Neural cell (in vitro differentiated cells): ENCODE measurements at regions not wholly inside any gene's neighbourhood (a gene's known extent, or its start where the extent isn't known, plus 50 kb on each side); places are given as distances from the start of the nearest gene placed in this dataset.

ENCODE experiments used
- H2AFZ ChIP-seq: fragments of 200-600, 300-800 bp; sonication (generic), shearing (Covaris generic); 2 replicates; pipeline ENCODE4 v1.6.0; 2014; ENCODE audit warnings: low read depth, mild to moderate bottlenecking, antibody characterized with exemption, low read length, moderate library complexity
- H3F3A ChIP-seq: fragments of 200-600 bp; shearing (Covaris generic); 2 replicates; pipeline ENCODE4 v1.6.1; 2016; ENCODE audit warnings: mild to moderate bottlenecking, moderate library complexity, mixed read lengths, antibody characterized with exemption, low read length; ENCODE audit not compliant: insufficient read depth, poor library complexity, severe bottlenecking
- H3K27ac ChIP-seq: fragments of 200-600, 300-800 bp; sonication (generic), shearing (Covaris generic); 2 replicates; pipeline ENCODE4 v1.5.1; 2014; ENCODE audit warnings: mild to moderate bottlenecking, low read length, moderate library complexity
- H3K27me3 ChIP-seq: fragments of 300-800, 200-600 bp; sonication (generic), shearing (Covaris generic); 2 replicates; pipeline ENCODE4 v1.6.0; 2014; ENCODE audit warnings: mild to moderate bottlenecking, low read depth, low read length, moderate library complexity; ENCODE audit not compliant: insufficient read depth
- H3K36me3 ChIP-seq: fragments of 300-800, 200-600 bp; sonication (generic), shearing (Covaris generic); 2 replicates; pipeline ENCODE4 v1.5.1; 2014; ENCODE audit warnings: mild to moderate bottlenecking, antibody characterized with exemption, low read length, moderate library complexity; ENCODE audit not compliant: insufficient read depth
- H3K4me2 ChIP-seq: fragments of 300-800, 200-600 bp; sonication (generic), shearing (Covaris generic); 2 replicates; pipeline ENCODE4 v1.6.0; 2014; ENCODE audit warnings: mild to moderate bottlenecking, low read length
- H3K4me3 ChIP-seq: fragments of 300-800, 200-600 bp; sonication (generic), shearing (Covaris generic); 2 replicates; pipeline ENCODE4 v1.5.1; 2014; ENCODE audit warnings: mild to moderate bottlenecking, low read length, moderate library complexity
- H3K79me2 ChIP-seq: fragments of 200-600 bp; shearing (Covaris generic); replicated peaks from 2 replicates; pipeline ENCODE4 v1.6.0; 2014; ENCODE audit warnings: mild to moderate bottlenecking, low read length, moderate library complexity; ENCODE audit not compliant: insufficient read depth
- H3K9ac ChIP-seq: fragments of 300-800, 200-600 bp; sonication (generic), shearing (Covaris generic); 2 replicates; pipeline ENCODE4 v1.6.1; 2016; ENCODE audit warnings: mild to moderate bottlenecking, low read length, mixed read lengths
- H3K9me2 ChIP-seq: fragments of 200-600 bp; shearing (Covaris generic); 2 replicates; pipeline ENCODE4 v1.6.1; 2016; ENCODE audit warnings: mild to moderate bottlenecking, low read length, mixed read lengths; ENCODE audit not compliant: insufficient read depth
- H3K9me3 ChIP-seq: fragments of 200-600, 300-800 bp; sonication (generic), shearing (Covaris generic); 2 replicates; pipeline ENCODE4 v1.6.1; 2016; ENCODE audit warnings: mild to moderate bottlenecking, mixed run types, low read length, moderate library complexity, mixed read lengths
- H4K20me1 ChIP-seq: fragments of 200-600 bp; shearing (Covaris generic); 2 replicates; pipeline ENCODE4 v1.6.1; 2016; ENCODE audit warnings: mild to moderate bottlenecking, mixed run types; ENCODE audit not compliant: insufficient read depth
- EP300 ChIP-seq: fragments of 450-650 bp; conservative IDR thresholded peaks from 2 replicates; pipeline ENCODE4 v1.6.1; 2014; ENCODE audit warnings: antibody characterized with exemption, mild to moderate bottlenecking, moderate library complexity; ENCODE audit not compliant: poor library complexity, severe bottlenecking
- EZH2 ChIP-seq: fragments of 200-600, 300-800 bp; shearing (Covaris generic), sonication (generic); IDR thresholded peaks from 2 replicates; pipeline ENCODE4 v1.6.1; 2014; ENCODE audit warnings: antibody characterized with exemption, low read length, borderline replicate concordance, mild to moderate bottlenecking; ENCODE audit not compliant: insufficient read depth, poor library complexity, severe bottlenecking
- MXI1 ChIP-seq: fragments of 450-650 bp; conservative IDR thresholded peaks from 2 replicates; pipeline ENCODE4 v1.6.1; 2014; ENCODE audit warnings: antibody characterized with exemption, mild to moderate bottlenecking; ENCODE audit not compliant: poor library complexity, severe bottlenecking
- POLR2AphosphoS5 ChIP-seq: IDR thresholded peaks from 2 replicates; pipeline ENCODE4 v1.6.1; 2012
- RAD21 ChIP-seq: fragments of 450-650 bp; conservative IDR thresholded peaks from 2 replicates; pipeline ENCODE4 v1.6.1; 2014; ENCODE audit warnings: antibody characterized with exemption, mild to moderate bottlenecking, moderate library complexity
- REST ChIP-seq: IDR thresholded peaks from 2 replicates; pipeline ENCODE4 v1.6.1; 2012; ENCODE audit warnings: borderline replicate concordance
- SMC3 ChIP-seq: fragments of 450-650 bp; conservative IDR thresholded peaks from 2 replicates; pipeline ENCODE4 v1.6.1; 2014; ENCODE audit warnings: antibody characterized with exemption, mild to moderate bottlenecking, moderate library complexity; ENCODE audit not compliant: poor library complexity
- TAF1 ChIP-seq: IDR thresholded peaks from 2 replicates; pipeline ENCODE4 v1.6.1; 2012; ENCODE audit warnings: low read depth
- TF ChIP-seq, protein P1 (sequence below): fragments of 450-650 bp; IDR thresholded peaks from 2 replicates; pipeline ENCODE4 v1.5.1; 2014; ENCODE audit warnings: antibody characterized with exemption, mild to moderate bottlenecking, moderate library complexity; ENCODE audit not compliant: poor library complexity, severe bottlenecking

- Histone ChIP-seq H3K4me3 (peak overlapping the region; percentile 5), H3K9ac (no peak overlapping the region), H3K9me3 (no peaks in the 10 kb centered on the region), H3K27me3 (no peaks in the 10 kb centered on the region), H3K79me2 (peaks cover 4% of the 10 kb centered on the region), H3K27ac (peak overlapping the region; percentile 18), H3K36me3 (no peaks in the 10 kb centered on the region), H3F3A (no peaks in the 10 kb centered on the region), H3K9me2 (no peaks in the 10 kb centered on the region), H2AFZ (no peak overlapping the region), H4K20me1 (no peaks in the 10 kb centered on the region), H3K4me2 (no peak overlapping the region)
- TF ChIP-seq REST (no peak), EZH2 (no peak), SMC3 (no peak), TAF1 (no peak), POLR2AphosphoS5 (no peak), MXI1 (no peak), RAD21 (no peak), EP300 (no peak)
- TF ChIP-seq, protein P1, sequence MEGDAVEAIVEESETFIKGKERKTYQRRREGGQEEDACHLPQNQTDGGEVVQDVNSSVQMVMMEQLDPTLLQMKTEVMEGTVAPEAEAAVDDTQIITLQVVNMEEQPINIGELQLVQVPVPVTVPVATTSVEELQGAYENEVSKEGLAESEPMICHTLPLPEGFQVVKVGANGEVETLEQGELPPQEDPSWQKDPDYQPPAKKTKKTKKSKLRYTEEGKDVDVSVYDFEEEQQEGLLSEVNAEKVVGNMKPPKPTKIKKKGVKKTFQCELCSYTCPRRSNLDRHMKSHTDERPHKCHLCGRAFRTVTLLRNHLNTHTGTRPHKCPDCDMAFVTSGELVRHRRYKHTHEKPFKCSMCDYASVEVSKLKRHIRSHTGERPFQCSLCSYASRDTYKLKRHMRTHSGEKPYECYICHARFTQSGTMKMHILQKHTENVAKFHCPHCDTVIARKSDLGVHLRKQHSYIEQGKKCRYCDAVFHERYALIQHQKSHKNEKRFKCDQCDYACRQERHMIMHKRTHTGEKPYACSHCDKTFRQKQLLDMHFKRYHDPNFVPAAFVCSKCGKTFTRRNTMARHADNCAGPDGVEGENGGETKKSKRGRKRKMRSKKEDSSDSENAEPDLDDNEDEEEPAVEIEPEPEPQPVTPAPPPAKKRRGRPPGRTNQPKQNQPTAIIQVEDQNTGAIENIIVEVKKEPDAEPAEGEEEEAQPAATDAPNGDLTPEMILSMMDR: no peak
Measured at GRCh38 chr15:47412136-47412535, 305.2 kb upstream of the SEMA6D start.

GRCh38 chr15:47412802-47413201 is 304.5 kb upstream of the SEMA6D start:
- TF ChIP-seq SMC3 (no peak), MXI1 (no peak), TAF1 (no peak), EZH2 (no peak), POLR2AphosphoS5 (no peak), RAD21 (no peak), EP300 (no peak), REST (no peak)
- TF ChIP-seq, protein P1: no peak
- Histone ChIP-seq H3K27me3 (no peaks in the 10 kb centered on the region), H3K36me3 (no peaks in the 10 kb centered on the region), H3K27ac (no peak overlapping the region), H3F3A (no peaks in the 10 kb centered on the region), H3K4me3 (no peak overlapping the region), H3K9me3 (no peaks in the 10 kb centered on the region), H3K9ac (no peak overlapping the region), H3K9me2 (no peaks in the 10 kb centered on the region), H3K4me2 (no peak overlapping the region), H4K20me1 (no peaks in the 10 kb centered on the region), H2AFZ (no peak overlapping the region), H3K79me2 (peaks cover 4% of the 10 kb centered on the region)
